Testis (tissue), 2 donors: ENCODE measurements at regions not wholly inside any gene's neighbourhood (a gene's known extent, or its start where the extent isn't known, plus 50 kb on each side); places are given as distances from the start of the nearest gene placed in this dataset.
"Not testable (repeated sequence)": the region's sequence is repeated elsewhere in the genome, so short reads cannot be mapped to it uniquely, and the experiment has no call there.

Source experiments
- DNase-seq: peaks from one replicate; pipeline ENCODE4 v3.0.0-alpha.2; 2019
- H3K27ac ChIP-seq, 2 donors: fragments of 200-600 bp; sonication (generic); one replicate each; pipeline ENCODE4 v1.5.1; 2019
- H3K27me3 ChIP-seq: fragments of 200-600 bp; sonication (generic); one replicate; pipeline ENCODE4 v1.5.1; 2019
- H3K36me3 ChIP-seq: fragments of 200-600 bp; sonication (generic); one replicate; pipeline ENCODE4 v1.5.1; 2017; ENCODE audit warnings: low read depth; ENCODE audit errors: missing control alignments
- H3K4me1 ChIP-seq: fragments of 200-600 bp; sonication (generic); one replicate; pipeline ENCODE4 v1.5.1; 2019
- H3K4me3 ChIP-seq, 2 donors: fragments of 200-600 bp; sonication (generic); one replicate each; pipeline ENCODE4 v1.5.1; 2017 to 2019
- H3K9me3 ChIP-seq: fragments of 200-600 bp; sonication (generic); one replicate; pipeline ENCODE4 v1.5.1; 2017
- WGBS, 2 donors: methylation state at CpG; one replicate each; pipeline ENCODE4 v1.1.5; 2018; 5-methylcytosine and 5-hydroxymethylcytosine counted together
- intact Hi-C: fragments of 100-400 bp; cut with DNase I; formaldehyde crosslinking; loops from one replicate; pipeline ENCODE4 v1.15.1; 2023; ENCODE audit warnings: low total_unique reads

GRCh38 chr6:57873424-57873823 is 556.0 kb downstream of the PRIM2 start:
- H3K27me3 ChIP-seq, H3K36me3 ChIP-seq, intact Hi-C loops, H3K27ac ChIP-seq, H3K9me3 ChIP-seq, H3K4me1 ChIP-seq, DNase-seq, H3K4me3 ChIP-seq: not testable (repeated sequence)
- whole genome bisulfite sequencing, 2 donors: 51 to 64% methylated on average over 7 of the region's 7 CpGs

- H3K4me1 ChIP-seq, H3K27me3 ChIP-seq, H3K36me3 ChIP-seq, H3K9me3 ChIP-seq, intact Hi-C loops, DNase-seq, H3K4me3 ChIP-seq, H3K27ac ChIP-seq: not testable (repeated sequence)
- WGBS, 2 donors: 90 to 93% methylated on average over 2 of the region's 2 CpGs
These were observed 559.2 kb downstream of the PRIM2 start for GRCh38 chr6:57876659-57877058.

GRCh38 chr6:57877729-57878128 is 560.3 kb downstream of the PRIM2 start:
- H3K9me3 ChIP-seq, H3K36me3 ChIP-seq, intact Hi-C loops, H3K4me3 ChIP-seq, DNase-seq, H3K27me3 ChIP-seq, H3K4me1 ChIP-seq, H3K27ac ChIP-seq: not testable (repeated sequence)
- 97 to 100% methylated on average over 1 to 3 of the region's 3 CpGs for WGBS, 2 donors

- H3K4me3 ChIP-seq, H3K4me1 ChIP-seq, DNase-seq, H3K36me3 ChIP-seq, intact Hi-C loops, H3K27ac ChIP-seq, H3K9me3 ChIP-seq, H3K27me3 ChIP-seq: not testable (repeated sequence)
- WGBS, 2 donors: 64 to 74% methylated on average over 1 of the region's 1 CpG
These were observed 561.4 kb downstream of the PRIM2 start for GRCh38 chr6:57878792-57879191.

- H3K4me3 ChIP-seq, H3K27ac ChIP-seq, H3K9me3 ChIP-seq, H3K4me1 ChIP-seq, H3K36me3 ChIP-seq, intact Hi-C loops, DNase-seq, H3K27me3 ChIP-seq: not testable (repeated sequence)
- 83 to 85% methylated on average over 5 of the region's 5 CpGs for WGBS, 2 donors
These were observed 581.4 kb downstream of the PRIM2 start for GRCh38 chr6:57898850-57899249.

- H3K9me3 ChIP-seq, H3K27ac ChIP-seq, H3K4me1 ChIP-seq, DNase-seq, H3K36me3 ChIP-seq, intact Hi-C loops, H3K4me3 ChIP-seq, H3K27me3 ChIP-seq: not testable (repeated sequence)
- WGBS, 2 donors: 81 to 89% methylated on average over 3 to 5 of the region's 5 CpGs
These were observed 583.4 kb downstream of the PRIM2 start for GRCh38 chr6:57900687-57901399.

- H3K27me3 ChIP-seq, H3K9me3 ChIP-seq, intact Hi-C loops, H3K4me1 ChIP-seq, H3K4me3 ChIP-seq, DNase-seq, H3K27ac ChIP-seq, H3K36me3 ChIP-seq: not testable (repeated sequence)
- 65 to 76% methylated on average over 3 of the region's 3 CpGs for WGBS, 2 donors
These were observed 584.0 kb downstream of the PRIM2 start for GRCh38 chr6:57901445-57901844.

GRCh38 chr6:57904356-57904755 is 586.9 kb downstream of the PRIM2 start:
- DNase-seq, H3K4me1 ChIP-seq, H3K4me3 ChIP-seq, intact Hi-C loops, H3K36me3 ChIP-seq, H3K9me3 ChIP-seq, H3K27ac ChIP-seq, H3K27me3 ChIP-seq: not testable (repeated sequence)
- 60 to 78% methylated on average over 6 of the region's 6 CpGs for WGBS, 2 donors

GRCh38 chr6:57915300-57915699 is 597.9 kb downstream of the PRIM2 start:
- H3K36me3 ChIP-seq, DNase-seq, H3K4me1 ChIP-seq, H3K4me3 ChIP-seq, H3K9me3 ChIP-seq, H3K27ac ChIP-seq, intact Hi-C loops, H3K27me3 ChIP-seq: not testable (repeated sequence)

GRCh38 chr6:57942966-57943365 is 625.5 kb downstream of the PRIM2 start:
- H3K4me3 ChIP-seq, H3K27me3 ChIP-seq, intact Hi-C loops, H3K9me3 ChIP-seq, H3K4me1 ChIP-seq, H3K27ac ChIP-seq, H3K36me3 ChIP-seq, DNase-seq: not testable (repeated sequence)
- WGBS, 2 donors: 83 to 94% methylated on average over 2 of the region's 2 CpGs

GRCh38 chr6:57946084-57946768 is 628.8 kb downstream of the PRIM2 start:
- DNase-seq, H3K4me1 ChIP-seq, H3K27ac ChIP-seq, H3K9me3 ChIP-seq, intact Hi-C loops, H3K27me3 ChIP-seq, H3K36me3 ChIP-seq, H3K4me3 ChIP-seq: not testable (repeated sequence)
- 81 to 95% methylated on average over 7 of the region's 7 CpGs for WGBS, 2 donors

- H3K27me3 ChIP-seq, H3K9me3 ChIP-seq, H3K4me1 ChIP-seq, intact Hi-C loops, DNase-seq, H3K27ac ChIP-seq, H3K36me3 ChIP-seq, H3K4me3 ChIP-seq: not testable (repeated sequence)
- WGBS, 2 donors: 93 to 99% methylated on average over 11 of the region's 11 CpGs
These were observed 629.3 kb downstream of the PRIM2 start for GRCh38 chr6:57946769-57947091.
